Pancreas (tissue), 10 donors: ENCODE measurements at regions not wholly inside any gene's neighbourhood (a gene's known extent, or its start where the extent isn't known, plus 50 kb on each side); places are given as distances from the start of the nearest gene placed in this dataset.
"Not testable (repeated sequence)": the region's sequence is repeated elsewhere in the genome, so short reads cannot be mapped to it uniquely, and the experiment has no call there.

Experiments
- ATAC-seq, 4 donors: fragments of 200-7000 bp; cut with Tn5 transposase; one replicate each; pipeline versions ENCODE4 v1.8.0 to v1.9.1; 2020; ENCODE audit warnings: mild to moderate bottlenecking in 4 of 4, moderate library complexity in 4 of 4
- DNase-seq, 6 donors: peaks; one replicate each; pipeline ENCODE4 v3.0.0-alpha.2; 2020
- FAIRE-seq: peaks from 2 replicates; lab custom pipeline; 2012; peaks lifted over from hg19 to GRCh38; lab: Jason Lieb, UNC
- H3K27ac ChIP-seq, 4 donors: fragments of 200-600 bp; sonication (generic); 1 replicate in 3 of 4; 2 replicates in 1 of 4; pipeline versions ENCODE4 v1.5.0 to v1.8.0; 2020
- H3K27me3 ChIP-seq, 4 donors: fragments of 200-600 bp; one replicate each; pipeline ENCODE4 v1.8.0; 2021
- H3K36me3 ChIP-seq, 3 donors: fragments of 200-600 bp; sonication (generic) in 1 of 3; one replicate each; pipeline versions ENCODE4 v1.5.0 to v1.8.0; 2020 to 2021
- H3K4me1 ChIP-seq, 3 donors: fragments of 200-600 bp; one replicate each; pipeline ENCODE4 v1.8.0; 2021
- H3K4me3 ChIP-seq, 4 donors: fragments of 200-600 bp; sonication (generic) in 2 of 4; one replicate each; pipeline versions ENCODE4 v1.5.0 to v1.8.0; 2020 to 2021
- H3K9me3 ChIP-seq, 4 donors: fragments of 200-600 bp; one replicate each; pipeline ENCODE4 v1.8.0; 2021
- WGBS, 2 donors: extraction: QIAGEN DNeasy Blood & Tissue Kit; methylation state at CpG; one replicate each; pipeline ENCODE4 v1.1.7; 2013; 5-methylcytosine and 5-hydroxymethylcytosine counted together
- intact Hi-C, 3 donors: fragments of 100-400 bp; cut with DNase I; formaldehyde crosslinking; loops; one replicate each; pipeline versions ENCODE4 v1.11.1 to v1.14.2; 2022
- donor health status: healthy with polysubstance abuse.
- donor health status: DM: no; HTN: no; CAD: no; lungs with moderate emphysema.
- donor health status: DM: no; HTN: no; CAD: no.
- donor health status: control.
- donor health status: control.
- donor health status: Bipolar disorder and iron deficiency.
- donor health status: DM: yes; HTN: yes; CAD: no.
- donor health status: DM: no; HTN: no; CAD: no.
- donor health status: DM: no; HTN: no; CAD: no.
- donor health status: DM: yes; HTN: yes; CAD: no.

GRCh38 chr15:44817797-44818196 lies 81.5 kb downstream of the TRIM69 start:
- ATAC-seq, H3K27me3 ChIP-seq, DNase-seq, H3K27ac ChIP-seq, intact Hi-C loops, H3K9me3 ChIP-seq, H3K4me3 ChIP-seq, FAIRE-seq, H3K36me3 ChIP-seq: not testable (repeated sequence)
- peaks cover 0 to 23% (median 0%) of the 10 kb centered on the region in 3 donors for H3K4me1 ChIP-seq
- WGBS, 2 donors = 71 to 82% methylated on average over 5 to 9 of the region's 9 CpGs

GRCh38 chr15:44819331-44819987 lies 83.1 kb downstream of the TRIM69 start:
- H3K27me3 ChIP-seq, H3K4me3 ChIP-seq, H3K9me3 ChIP-seq, FAIRE-seq, intact Hi-C loops, H3K36me3 ChIP-seq: not testable (repeated sequence)
- DNase-seq (peak; percentile 67 to 82 (median 74)), ATAC-seq (peak; percentile 80 to 90 (median 84))
- H3K4me1 ChIP-seq = peaks cover 0 to 13% (median 0%) of the 10 kb centered on the region in 3 donors
- peak overlapping the region in 2 of 4 donors; percentile 69 to 82 for H3K27ac ChIP-seq
- WGBS, 2 donors = 53 to 65% methylated on average over 8 of the region's 9 CpGs

- intact Hi-C loops, H3K27me3 ChIP-seq, DNase-seq, FAIRE-seq, H3K36me3 ChIP-seq, H3K9me3 ChIP-seq, H3K4me3 ChIP-seq: not testable (repeated sequence)
- Histone ChIP-seq H3K27ac (peak overlapping the region in 2 of 4 donors; percentile 69 to 82), H3K4me1 (peaks cover 0 to 13% (median 0%) of the 10 kb centered on the region in 3 donors)
- peak; percentile 28 to 74 (median 50) for ATAC-seq
- 74 to 75% methylated on average over 4 to 5 of the region's 5 CpGs for WGBS, 2 donors
Observed at GRCh38 chr15:44820535-44820934, 84.2 kb downstream of the TRIM69 start.

GRCh38 chr15:44820967-44821366 lies 84.6 kb downstream of the TRIM69 start:
- H3K36me3 ChIP-seq, intact Hi-C loops, H3K9me3 ChIP-seq, H3K4me3 ChIP-seq, H3K27me3 ChIP-seq, DNase-seq, ATAC-seq, FAIRE-seq: not testable (repeated sequence)
- H3K27ac ChIP-seq = peak overlapping the region in 2 of 4 donors; percentile 63 to 69
- WGBS, 2 donors = 60 to 62% methylated on average over 5 of the region's 5 CpGs
- peaks cover 0 to 13% (median 0%) of the 10 kb centered on the region in 3 donors for H3K4me1 ChIP-seq

GRCh38 chr15:44824277-44825145 lies 88.2 kb downstream of the TRIM69 start:
- peak in 3 of 4 donors; percentile 58 to 65 (median 60) for ATAC-seq
- peaks cover 0 to 11% (median 0%) of the 10 kb centered on the region in 3 donors for H3K4me1 ChIP-seq
- WGBS, 2 donors = 89 to 100% methylated on average over 1 of the region's 9 CpGs
- H3K36me3 ChIP-seq, DNase-seq, FAIRE-seq, H3K27me3 ChIP-seq, H3K9me3 ChIP-seq, H3K4me3 ChIP-seq, intact Hi-C loops, H3K27ac ChIP-seq: not testable (repeated sequence)

- H3K9me3 ChIP-seq, H3K27me3 ChIP-seq, H3K36me3 ChIP-seq, H3K27ac ChIP-seq, FAIRE-seq, intact Hi-C loops, DNase-seq, ATAC-seq, H3K4me3 ChIP-seq: not testable (repeated sequence)
- H3K4me1 ChIP-seq = peaks cover 0 to 16% (median 0%) of the 10 kb centered on the region in 3 donors
- 71 to 91% methylated on average over 1 of the region's 1 CpG for WGBS, 2 donors
Observed at GRCh38 chr15:44826583-44826982, 90.3 kb downstream of the TRIM69 start.

- H3K9me3 ChIP-seq, H3K36me3 ChIP-seq, ATAC-seq, DNase-seq, H3K27me3 ChIP-seq, H3K4me3 ChIP-seq, FAIRE-seq, intact Hi-C loops: not testable (repeated sequence)
- Histone ChIP-seq H3K4me1 (peaks cover 0 to 28% (median 0%) of the 10 kb centered on the region in 3 donors), H3K27ac (peak overlapping the region in 2 of 4 donors; percentile 78 to 88)
- 94% methylated on average over 11 of the region's 14 CpGs for WGBS, 2 donors
Observed at GRCh38 chr15:44828229-44828914, 92.0 kb downstream of the TRIM69 start.

- ATAC-seq, FAIRE-seq, H3K9me3 ChIP-seq, H3K4me3 ChIP-seq, DNase-seq, H3K36me3 ChIP-seq, H3K27me3 ChIP-seq, intact Hi-C loops: not testable (repeated sequence)
- H3K4me1 ChIP-seq = peaks cover 0 to 29% (median 0%) of the 10 kb centered on the region in 3 donors
- peak overlapping the region in 2 of 4 donors; percentile 78 to 88 for H3K27ac ChIP-seq
- WGBS, 2 donors = 83 to 90% methylated on average over 4 of the region's 4 CpGs
Observed at GRCh38 chr15:44829150-44829549, 92.8 kb downstream of the TRIM69 start.

- H3K9me3 ChIP-seq, H3K4me3 ChIP-seq, intact Hi-C loops, H3K36me3 ChIP-seq, H3K27me3 ChIP-seq, FAIRE-seq: not testable (repeated sequence)
- DNase-seq (peak in 5 of 6 donors; percentile 50 to 82 (median 68)), ATAC-seq (peak; percentile 66 to 86 (median 81))
- WGBS, 2 donors = 15 to 19% methylated on average over 5 of the region's 6 CpGs
- H3K27ac ChIP-seq = peak overlapping the region; percentile 11 to 88 (median 56)
- H3K4me1 ChIP-seq = peaks cover 0 to 29% (median 0%) of the 10 kb centered on the region in 3 donors
Observed at GRCh38 chr15:44830692-44831408, 94.5 kb downstream of the TRIM69 start.

GRCh38 chr15:44831409-44831741 lies 95.0 kb downstream of the TRIM69 start:
- peaks cover 0 to 29% (median 0%) of the 10 kb centered on the region in 3 donors for H3K4me1 ChIP-seq
- H3K36me3 ChIP-seq, H3K4me3 ChIP-seq, DNase-seq, H3K27me3 ChIP-seq, ATAC-seq, FAIRE-seq, intact Hi-C loops, H3K9me3 ChIP-seq: not testable (repeated sequence)
- peak overlapping the region; percentile 11 to 88 (median 56) for H3K27ac ChIP-seq
- WGBS, 2 donors = 85 to 93% methylated on average over 8 of the region's 8 CpGs

GRCh38 chr15:44832133-44832532 lies 95.8 kb downstream of the TRIM69 start:
- H3K27me3 ChIP-seq, ATAC-seq, DNase-seq, intact Hi-C loops, H3K4me3 ChIP-seq, H3K9me3 ChIP-seq, H3K36me3 ChIP-seq, FAIRE-seq: not testable (repeated sequence)
- 56 to 61% methylated on average over 5 of the region's 5 CpGs for WGBS, 2 donors
- Histone ChIP-seq H3K27ac (peak overlapping the region in 2 of 4 donors; percentile 61 to 76), H3K4me1 (peaks cover 0 to 29% (median 0%) of the 10 kb centered on the region in 3 donors)
